Dedifferentiated amniotic fluid mesenchymal stem cell (primary cell): ENCODE measurements at regions not wholly inside any gene's neighbourhood (a gene's known extent, or its start where the extent isn't known, plus 50 kb on each side); places are given as distances from the start of the nearest gene placed in this dataset.
"Not testable (repeated sequence)": the region's sequence is repeated elsewhere in the genome, so short reads cannot be mapped to it uniquely, and the experiment has no call there.

Experiments
- DNase-seq: peaks from one replicate; pipeline ENCODE4 v3.0.0-alpha.2; 2016; ENCODE audit errors: extremely low spot score

GRCh38 chr5:119299242-119299614, 56.6 kb upstream of the TNFAIP8 start:
- not testable (repeated sequence) for DNase-seq

- not testable (repeated sequence) for DNase-seq
Observed at GRCh38 chr5:119299615-119300310, 56.1 kb upstream of the TNFAIP8 start.

GRCh38 chr5:119300311-119300670, 55.5 kb upstream of the TNFAIP8 start:
- DNase-seq, result no peak

GRCh38 chr5:119301210-119301609, 54.6 kb upstream of the TNFAIP8 start:
- DNase-seq, result no peak

GRCh38 chr5:119301906-119302305, 53.9 kb upstream of the TNFAIP8 start:
- no peak for DNase-seq

GRCh38 chr5:119302449-119302848, 53.4 kb upstream of the TNFAIP8 start:
- no peak for DNase-seq

GRCh38 chr5:119302916-119303897, 52.6 kb upstream of the TNFAIP8 start:
- DNase-seq, result peak; percentile 97

- no peak for DNase-seq
Observed at GRCh38 chr5:119304439-119305211, 51.2 kb upstream of the TNFAIP8 start.
